ENCODE measurements at regions not wholly inside any gene's neighbourhood (a gene's known extent, or its start where the extent isn't known, plus 50 kb on each side); places are given as distances from the start of the nearest gene placed in this dataset.

- TF ChIP-seq CTCF (IDR thresholded peaks at IDR 0.05) (no peak), POLR2A (IDR thresholded peaks at IDR 0.05) (no peak)
These were observed 518.7 kb downstream of the GRXCR1 start for GRCh38 chr4:43411226-43411625.
